ENCODE measurements at regions not wholly inside any gene's neighbourhood (a gene's known extent, or its start where the extent isn't known, plus 50 kb on each side); places are given as distances from the start of the nearest gene placed in this dataset.

DNA sequence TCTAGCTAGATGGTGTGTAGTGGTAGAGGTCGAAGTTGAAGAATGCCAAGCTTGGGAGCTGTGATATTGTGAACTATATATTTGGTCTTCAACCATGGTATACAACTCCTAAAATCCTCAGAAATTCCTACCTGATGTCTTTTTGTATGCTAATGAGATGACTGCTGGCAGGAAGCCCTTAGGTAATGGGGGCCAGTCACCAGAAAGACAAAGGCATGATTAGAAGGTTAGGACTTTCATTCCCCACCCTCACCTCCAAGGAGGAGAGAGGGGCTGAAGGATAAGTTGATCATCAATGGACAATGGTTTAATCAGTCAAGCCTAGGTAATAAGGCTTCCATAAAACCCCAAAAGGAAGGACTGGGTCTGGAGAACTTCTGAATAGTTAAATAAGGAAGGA is 285.7 kb upstream of the POU5F2 start:
- Histone ChIP-seq H3K9me3 (no peaks in the 10 kb centered on the region), H3K4me1 (ENCODE audit: control insufficient read depth in 1 of 2, low read depth in 2 of 2) (no peaks in the 10 kb centered on the region), H3K36me3 (no peaks in the 10 kb centered on the region), H3K27me3 (replicated peaks; ENCODE audit: insufficient read depth) (no peaks in the 10 kb centered on the region), H3K27ac (no peak overlapping the region), H3K4me3 (no peak overlapping the region)
- ATAC-seq (ENCODE audit: insufficient number of reproducible peaks, low FRiP score, low read depth) (no peak), DNase-seq (ENCODE audit: low spot score) (no peak)
- TF ChIP-seq, protein P1, sequence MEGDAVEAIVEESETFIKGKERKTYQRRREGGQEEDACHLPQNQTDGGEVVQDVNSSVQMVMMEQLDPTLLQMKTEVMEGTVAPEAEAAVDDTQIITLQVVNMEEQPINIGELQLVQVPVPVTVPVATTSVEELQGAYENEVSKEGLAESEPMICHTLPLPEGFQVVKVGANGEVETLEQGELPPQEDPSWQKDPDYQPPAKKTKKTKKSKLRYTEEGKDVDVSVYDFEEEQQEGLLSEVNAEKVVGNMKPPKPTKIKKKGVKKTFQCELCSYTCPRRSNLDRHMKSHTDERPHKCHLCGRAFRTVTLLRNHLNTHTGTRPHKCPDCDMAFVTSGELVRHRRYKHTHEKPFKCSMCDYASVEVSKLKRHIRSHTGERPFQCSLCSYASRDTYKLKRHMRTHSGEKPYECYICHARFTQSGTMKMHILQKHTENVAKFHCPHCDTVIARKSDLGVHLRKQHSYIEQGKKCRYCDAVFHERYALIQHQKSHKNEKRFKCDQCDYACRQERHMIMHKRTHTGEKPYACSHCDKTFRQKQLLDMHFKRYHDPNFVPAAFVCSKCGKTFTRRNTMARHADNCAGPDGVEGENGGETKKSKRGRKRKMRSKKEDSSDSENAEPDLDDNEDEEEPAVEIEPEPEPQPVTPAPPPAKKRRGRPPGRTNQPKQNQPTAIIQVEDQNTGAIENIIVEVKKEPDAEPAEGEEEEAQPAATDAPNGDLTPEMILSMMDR (IDR thresholded peaks at IDR 0.05), result no peak

GRCh38 chr5:94025788-94026473 is 284.5 kb upstream of the POU5F2 start:
- Histone ChIP-seq H3K9me3 (no peaks in the 10 kb centered on the region), H3K4me3 (no peak overlapping the region), H3K27ac (no peak overlapping the region), H3K27me3 (replicated peaks; ENCODE audit: insufficient read depth) (no peaks in the 10 kb centered on the region), H3K4me1 (ENCODE audit: control insufficient read depth in 1 of 2, low read depth in 2 of 2) (no peaks in the 10 kb centered on the region), H3K36me3 (no peaks in the 10 kb centered on the region)
- ATAC-seq (ENCODE audit: insufficient number of reproducible peaks, low FRiP score, low read depth) (no peak), DNase-seq (ENCODE audit: low spot score) (no peak)
- TF ChIP-seq, protein P1 (IDR thresholded peaks at IDR 0.05), result no peak

DNA sequence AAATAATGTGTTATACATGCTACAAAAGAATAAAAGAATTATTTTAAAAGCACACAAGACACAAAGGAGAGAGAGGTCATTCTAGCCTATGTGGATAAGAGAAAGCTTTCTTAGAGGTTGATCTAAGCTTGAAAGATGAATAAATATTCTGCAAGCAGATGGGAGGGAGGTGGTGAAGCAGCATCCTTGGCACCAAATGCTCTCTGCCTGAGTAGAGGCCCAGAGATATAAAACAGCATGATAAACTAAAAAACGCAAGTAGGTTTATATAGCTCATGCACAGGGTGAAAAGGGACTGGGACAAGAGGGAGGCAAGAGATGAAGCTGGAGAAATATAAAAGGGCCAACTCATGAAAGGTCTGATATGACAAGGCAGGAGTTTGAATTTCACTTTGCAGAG is 283.2 kb upstream of the POU5F2 start:
- DNase-seq (ENCODE audit: low spot score), result no peak
- TF ChIP-seq, protein P1 (IDR thresholded peaks at IDR 0.05), result no peak

GRCh38 chr5:94024101-94024500 is 282.7 kb upstream of the POU5F2 start:
- H3K27ac ChIP-seq, result no peak overlapping the region
- H3K36me3 ChIP-seq, result no peaks in the 10 kb centered on the region
- H3K4me3 ChIP-seq, result no peak overlapping the region
- TF ChIP-seq, protein P1 (IDR thresholded peaks at IDR 0.05), result no peak
- H3K4me1 ChIP-seq (ENCODE audit: control insufficient read depth in 1 of 2, low read depth in 2 of 2), result no peaks in the 10 kb centered on the region
- no peaks in the 10 kb centered on the region for H3K27me3 ChIP-seq (replicated peaks; ENCODE audit: insufficient read depth)
- no peak for DNase-seq (ENCODE audit: low spot score)
- no peak for ATAC-seq (ENCODE audit: insufficient number of reproducible peaks, low FRiP score, low read depth)
- no peaks in the 10 kb centered on the region for H3K9me3 ChIP-seq

More for the DNA sequence above, 283.2 kb upstream of the POU5F2 start:
- Histone ChIP-seq H3K36me3 (no peaks in the 10 kb centered on the region), H3K4me1 (ENCODE audit: control insufficient read depth in 1 of 2, low read depth in 2 of 2) (no peaks in the 10 kb centered on the region), H3K27me3 (replicated peaks; ENCODE audit: insufficient read depth) (no peaks in the 10 kb centered on the region), H3K4me3 (no peak overlapping the region), H3K27ac (no peak overlapping the region), H3K9me3 (no peaks in the 10 kb centered on the region)
- no peak for ATAC-seq (ENCODE audit: insufficient number of reproducible peaks, low FRiP score, low read depth)

DNA sequence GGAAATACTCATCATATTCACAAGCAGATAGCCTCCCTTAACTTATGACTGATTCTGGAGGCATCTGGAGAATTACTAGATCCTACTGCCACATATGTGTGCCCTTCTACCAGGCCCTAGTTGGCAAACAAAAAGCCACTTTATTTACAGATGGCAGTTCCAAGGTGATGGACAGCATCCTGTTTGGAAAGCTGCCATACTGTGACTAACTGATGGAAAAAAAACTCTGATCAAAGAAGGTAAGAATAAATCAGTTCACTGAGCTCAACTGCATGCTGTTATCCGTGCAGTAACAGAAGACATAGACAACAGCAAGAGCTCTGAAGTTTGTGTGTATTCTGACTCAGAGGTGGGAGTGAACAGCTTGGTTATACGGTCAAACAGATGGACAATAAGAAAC is 279.8 kb upstream of the POU5F2 start:
- no peaks in the 10 kb centered on the region for H3K4me1 ChIP-seq (ENCODE audit: control insufficient read depth in 1 of 2, low read depth in 2 of 2)
- no peak for ATAC-seq (ENCODE audit: insufficient number of reproducible peaks, low FRiP score, low read depth)
- DNase-seq (ENCODE audit: low spot score), result no peak
- H3K27ac ChIP-seq, result no peak overlapping the region
- H3K9me3 ChIP-seq, result peaks cover 4% of the 10 kb centered on the region
- peaks cover 4% of the 10 kb centered on the region for H3K36me3 ChIP-seq
- no peaks in the 10 kb centered on the region for H3K27me3 ChIP-seq (replicated peaks; ENCODE audit: insufficient read depth)
- TF ChIP-seq, protein P1 (IDR thresholded peaks at IDR 0.05), result no peak
- H3K4me3 ChIP-seq, result no peak overlapping the region

All from thoracic aorta (tissue), 2 donors.